ENCODE measurements at regions not wholly inside any gene's neighbourhood (a gene's known extent, or its start where the extent isn't known, plus 50 kb on each side); places are given as distances from the start of the nearest gene placed in this dataset.

GRCh38 chr1:37423810-37424209, 50.6 kb upstream of the ZC3H12A start:
- TF ChIP-seq, protein P1, sequence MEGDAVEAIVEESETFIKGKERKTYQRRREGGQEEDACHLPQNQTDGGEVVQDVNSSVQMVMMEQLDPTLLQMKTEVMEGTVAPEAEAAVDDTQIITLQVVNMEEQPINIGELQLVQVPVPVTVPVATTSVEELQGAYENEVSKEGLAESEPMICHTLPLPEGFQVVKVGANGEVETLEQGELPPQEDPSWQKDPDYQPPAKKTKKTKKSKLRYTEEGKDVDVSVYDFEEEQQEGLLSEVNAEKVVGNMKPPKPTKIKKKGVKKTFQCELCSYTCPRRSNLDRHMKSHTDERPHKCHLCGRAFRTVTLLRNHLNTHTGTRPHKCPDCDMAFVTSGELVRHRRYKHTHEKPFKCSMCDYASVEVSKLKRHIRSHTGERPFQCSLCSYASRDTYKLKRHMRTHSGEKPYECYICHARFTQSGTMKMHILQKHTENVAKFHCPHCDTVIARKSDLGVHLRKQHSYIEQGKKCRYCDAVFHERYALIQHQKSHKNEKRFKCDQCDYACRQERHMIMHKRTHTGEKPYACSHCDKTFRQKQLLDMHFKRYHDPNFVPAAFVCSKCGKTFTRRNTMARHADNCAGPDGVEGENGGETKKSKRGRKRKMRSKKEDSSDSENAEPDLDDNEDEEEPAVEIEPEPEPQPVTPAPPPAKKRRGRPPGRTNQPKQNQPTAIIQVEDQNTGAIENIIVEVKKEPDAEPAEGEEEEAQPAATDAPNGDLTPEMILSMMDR (IDR thresholded peaks at IDR 0.05), result no peak
- no peak for TF ChIP-seq EP300 (IDR thresholded peaks at IDR 0.05)
